C4-2B (cell line): ENCODE measurements at regions not wholly inside any gene's neighbourhood (a gene's known extent, or its start where the extent isn't known, plus 50 kb on each side); places are given as distances from the start of the nearest gene placed in this dataset.

ENCODE experiments used
- CTCF ChIP-seq: fragments of 450-650 bp; conservative IDR thresholded peaks from 2 replicates; pipeline ENCODE4 v1.5.1; 2017; ENCODE audit warnings: mild to moderate bottlenecking
- ZFX ChIP-seq: fragments of 450-650 bp; IDR thresholded peaks from 2 replicates; pipeline ENCODE4 v1.6.1; 2017

GRCh38 chr3:40851836-40852235 is 327.1 kb downstream of the ZNF621 start:
- TF ChIP-seq CTCF (no peak), ZFX (no peak)
